ENCODE measurements at regions not wholly inside any gene's neighbourhood (a gene's known extent, or its start where the extent isn't known, plus 50 kb on each side); places are given as distances from the start of the nearest gene placed in this dataset.
"Not testable (repeated sequence)": the region's sequence is repeated elsewhere in the genome, so short reads cannot be mapped to it uniquely, and the experiment has no call there.

GRCh38 chr4:177235026-177235425 lies 74.6 kb upstream of the NEIL3 start:
- no peak for DNase-seq (ENCODE audit: extremely low read depth in 1 of 2, low read depth in 1 of 2)

- no peak for DNase-seq (ENCODE audit: extremely low read depth in 1 of 2, low read depth in 1 of 2)
Measured at GRCh38 chr4:177236886-177237285, 72.8 kb upstream of the NEIL3 start.

- no peak for DNase-seq (ENCODE audit: extremely low read depth in 1 of 2, low read depth in 1 of 2)
Measured at GRCh38 chr4:177237291-177237690, 72.4 kb upstream of the NEIL3 start.

- DNase-seq (ENCODE audit: extremely low read depth in 1 of 2, low read depth in 1 of 2): no peak
Measured at GRCh38 chr4:177239477-177239876, 70.2 kb upstream of the NEIL3 start.

- no peak for DNase-seq (ENCODE audit: extremely low read depth in 1 of 2, low read depth in 1 of 2)
Measured at GRCh38 chr4:177239878-177240277, 69.8 kb upstream of the NEIL3 start.

- no peak for DNase-seq (ENCODE audit: extremely low read depth in 1 of 2, low read depth in 1 of 2)
Measured at GRCh38 chr4:177242651-177243286, 66.9 kb upstream of the NEIL3 start.

- DNase-seq (ENCODE audit: extremely low read depth in 1 of 2, low read depth in 1 of 2): no peak
Measured at GRCh38 chr4:177246641-177247584, 62.8 kb upstream of the NEIL3 start.

- DNase-seq (ENCODE audit: extremely low read depth in 1 of 2, low read depth in 1 of 2): peak; percentile 15 to 35
Measured at GRCh38 chr4:177250056-177250696, 59.5 kb upstream of the NEIL3 start.

GRCh38 chr4:177251237-177251636 lies 58.4 kb upstream of the NEIL3 start:
- no peak for DNase-seq (ENCODE audit: extremely low read depth in 1 of 2, low read depth in 1 of 2)

- DNase-seq (ENCODE audit: extremely low read depth in 1 of 2, low read depth in 1 of 2): no peak
Measured at GRCh38 chr4:177255359-177255758, 54.3 kb upstream of the NEIL3 start.

GRCh38 chr4:177256950-177257349 lies 52.7 kb upstream of the NEIL3 start:
- no peak for DNase-seq (ENCODE audit: extremely low read depth in 1 of 2, low read depth in 1 of 2)

GRCh38 chr4:177259466-177259865 lies 50.2 kb upstream of the NEIL3 start:
- not testable (repeated sequence) for DNase-seq (ENCODE audit: extremely low read depth in 1 of 2, low read depth in 1 of 2)

All from activated CD8-positive, alpha-beta memory T cell treated with anti-CD3 and anti-CD28 coated beads for 1 hour (primary cell).